ENCODE measurements at regions not wholly inside any gene's neighbourhood (a gene's known extent, or its start where the extent isn't known, plus 50 kb on each side); places are given as distances from the start of the nearest gene placed in this dataset.

- Histone ChIP-seq H3K9me3 (ENCODE audit: low read length) (no peaks in the 10 kb centered on the region), H3K79me2 (ENCODE audit: insufficient read depth, low read depth, low read length) (no peaks in the 10 kb centered on the region), H3K4me3 (ENCODE audit: low read depth, low read length, poor library complexity, severe bottlenecking) (no peak overlapping the region), H3K36me3 (ENCODE audit: insufficient read depth, low read length) (no peaks in the 10 kb centered on the region), H2AFZ (ENCODE audit: low read length) (no peak overlapping the region), H3K27ac (ENCODE audit: low read depth, low read length, poor library complexity, severe bottlenecking) (no peak overlapping the region), H3K9me2 (ENCODE audit: insufficient read depth, low read length) (no peaks in the 10 kb centered on the region), H3K4me2 (ENCODE audit: low read length) (no peak overlapping the region), H3K4me1 (ENCODE audit: insufficient read depth, low read length, poor library complexity, severe bottlenecking) (no peaks in the 10 kb centered on the region), H4K20me1 (ENCODE audit: insufficient read depth, low read length) (no peaks in the 10 kb centered on the region)
- CTCF ChIA-PET (ENCODE audit: unreplicated experiment) = no interaction called here
- intact Hi-C loops (cut with micrococcal nuclease; ENCODE audit: unreplicated experiment) = no loop called here
- POLR2A ChIA-PET = interaction anchor here (1.0 kb wide), 1 partner anchor 110 kb away, joined by 3 read pairs; no protein-coding TSS in a partner anchor
- no TSS peak for BruUV-seq (replicated peaks)
- no peak for TF ChIP-seq EZH2phosphoT487 (IDR thresholded peaks at IDR 0.05; ENCODE audit: borderline replicate concordance, low read depth, low read length)
- no peak for TF ChIP-seq CTCF (conservative IDR thresholded peaks at IDR 0.05; ENCODE audit: low read length)
- peak; percentile 27 for DNase-seq (ENCODE audit: low spot score)
Measured at GRCh38 chrY:7807516-7807870, 895.9 kb upstream of the AMELY start.

- H3K9me3 ChIP-seq (ENCODE audit: low read length) = no peaks in the 10 kb centered on the region
- H3K4me1 ChIP-seq (ENCODE audit: insufficient read depth, low read length, poor library complexity, severe bottlenecking) = no peaks in the 10 kb centered on the region
- H3K27ac ChIP-seq (ENCODE audit: low read depth, low read length, poor library complexity, severe bottlenecking) = no peak overlapping the region
- peak; percentile 21 for DNase-seq (ENCODE audit: low spot score)
- no peaks in the 10 kb centered on the region for H3K36me3 ChIP-seq (ENCODE audit: insufficient read depth, low read length)
- H4K20me1 ChIP-seq (ENCODE audit: insufficient read depth, low read length) = no peaks in the 10 kb centered on the region
- no peak overlapping the region for H3K4me2 ChIP-seq (ENCODE audit: low read length)
- no TSS peak for BruUV-seq (replicated peaks)
- no peak overlapping the region for H2AFZ ChIP-seq (ENCODE audit: low read length)
- ChIA-PET CTCF (ENCODE audit: unreplicated experiment) (no interaction called here), POLR2A (interaction anchor here (1.0 kb wide), 1 partner anchor 109 kb away, joined by 3 read pairs; no protein-coding TSS in a partner anchor)
- no peak for TF ChIP-seq EZH2phosphoT487 (IDR thresholded peaks at IDR 0.05; ENCODE audit: borderline replicate concordance, low read depth, low read length)
- TF ChIP-seq CTCF (conservative IDR thresholded peaks at IDR 0.05; ENCODE audit: low read length) = no peak
- no peaks in the 10 kb centered on the region for H3K79me2 ChIP-seq (ENCODE audit: insufficient read depth, low read depth, low read length)
- H3K4me3 ChIP-seq (ENCODE audit: low read depth, low read length, poor library complexity, severe bottlenecking) = no peak overlapping the region
- no peaks in the 10 kb centered on the region for H3K9me2 ChIP-seq (ENCODE audit: insufficient read depth, low read length)
- intact Hi-C loops (cut with micrococcal nuclease; ENCODE audit: unreplicated experiment) = no loop called here
Measured at GRCh38 chrY:7806592-7807515, 895.3 kb upstream of the AMELY start.

GRCh38 chrY:7805624-7806023 lies 894.1 kb upstream of the AMELY start:
- no peaks in the 10 kb centered on the region for H4K20me1 ChIP-seq (ENCODE audit: insufficient read depth, low read length)
- POLR2A ChIA-PET = no interaction called here
- H3K79me2 ChIP-seq (ENCODE audit: insufficient read depth, low read depth, low read length) = no peaks in the 10 kb centered on the region
- no peak overlapping the region for H3K4me2 ChIP-seq (ENCODE audit: low read length)
- H3K4me3 ChIP-seq (ENCODE audit: low read depth, low read length, poor library complexity, severe bottlenecking) = no peak overlapping the region
- H3K27ac ChIP-seq (ENCODE audit: low read depth, low read length, poor library complexity, severe bottlenecking) = no peak overlapping the region
- H2AFZ ChIP-seq (ENCODE audit: low read length) = no peak overlapping the region
- H3K9me2 ChIP-seq (ENCODE audit: insufficient read depth, low read length) = no peaks in the 10 kb centered on the region
- peak; percentile 31 for DNase-seq (ENCODE audit: low spot score)
- no peaks in the 10 kb centered on the region for H3K36me3 ChIP-seq (ENCODE audit: insufficient read depth, low read length)
- intact Hi-C loops (cut with micrococcal nuclease; ENCODE audit: unreplicated experiment) = no loop called here
- CTCF ChIA-PET (ENCODE audit: unreplicated experiment) = no interaction called here
- BruUV-seq (replicated peaks) = no TSS peak
- H3K4me1 ChIP-seq (ENCODE audit: insufficient read depth, low read length, poor library complexity, severe bottlenecking) = no peaks in the 10 kb centered on the region
- no peak for TF ChIP-seq CTCF (conservative IDR thresholded peaks at IDR 0.05; ENCODE audit: low read length)
- no peaks in the 10 kb centered on the region for H3K9me3 ChIP-seq (ENCODE audit: low read length)

Data from OCI-LY7 (cell line).